Gastroesophageal sphincter (tissue), 4 donors: ENCODE measurements at regions not wholly inside any gene's neighbourhood (a gene's known extent, or its start where the extent isn't known, plus 50 kb on each side); places are given as distances from the start of the nearest gene placed in this dataset.
"Not testable (repeated sequence)": the region's sequence is repeated elsewhere in the genome, so short reads cannot be mapped to it uniquely, and the experiment has no call there.

Experiments
- ATAC-seq: fragments of 150-250 bp; one replicate; pipeline ENCODE4 v1.9.1; 2016; ENCODE audit warnings: mild to moderate bottlenecking, moderate library complexity
- H3K27ac ChIP-seq, 4 donors: fragments of 200-600 bp; sonication (generic) in 3 of 4; 1 replicate in 3 of 4; 2 replicates in 1 of 4; pipeline ENCODE4 v1.5.1; 2016 to 2019
- H3K27me3 ChIP-seq: fragments of 200-600 bp; sonication (generic); one replicate; pipeline ENCODE4 v1.5.1; 2019
- H3K36me3 ChIP-seq, 2 donors: fragments of 200-600 bp; sonication (generic); one replicate each; pipeline ENCODE4 v1.5.1; 2019; ENCODE audit warnings: control low read depth in 1 of 2
- H3K4me1 ChIP-seq, 3 donors: fragments of 200-600 bp; sonication (generic); 1 replicate in 2 of 3; 2 replicates in 1 of 3; pipeline ENCODE4 v1.5.1; 2016 to 2019; ENCODE audit warnings: control low read depth in 2 of 3
- H3K4me3 ChIP-seq, 2 donors: fragments of 200-600 bp; sonication (generic); one replicate each; pipeline ENCODE4 v1.5.1; 2019; ENCODE audit warnings: mild to moderate bottlenecking in 1 of 2, moderate library complexity in 1 of 2
- H3K9me3 ChIP-seq, 3 donors: fragments of 200-600 bp; sonication (generic); one replicate each; pipeline ENCODE4 v1.5.1; 2017 to 2019; ENCODE audit warnings: control low read depth in 2 of 3
- EP300 ChIP-seq: sonication (generic); formaldehyde crosslinking; IDR thresholded peaks from one replicate; pipeline ENCODE4 v1.6.1; 2017; ENCODE audit warnings: antibody characterized with exemption, mild to moderate bottlenecking
- POLR2A ChIP-seq, 2 donors: fragments of 450-650 bp; IDR thresholded peaks; one replicate each; pipeline ENCODE4 v1.6.1; 2017; ENCODE audit warnings: antibody characterized with exemption in 2 of 2, mild to moderate bottlenecking in 2 of 2, moderate library complexity in 1 of 2
- POLR2AphosphoS5 ChIP-seq: sonication (generic); formaldehyde crosslinking; IDR thresholded peaks from one replicate; pipeline ENCODE4 v1.6.1; 2017; ENCODE audit warnings: antibody characterized with exemption
- WGBS, 2 donors: methylation state at CpG; one replicate each; pipeline ENCODE4 v1.1.5; 2018; ENCODE audit warnings: low coverage in 1 of 2; 5-methylcytosine and 5-hydroxymethylcytosine counted together
- TF ChIP-seq, protein P1 (sequence below), 4 experiments: fragments of 200-600 bp in 2 of 4; fragments of 450-650 bp in 2 of 4; sonication (generic) in 1 of 4; IDR thresholded peaks; one replicate each; pipeline ENCODE4 v1.5.1; 2017 to 2019; ENCODE audit warnings: antibody characterized with exemption in 4 of 4, mild to moderate bottlenecking in 2 of 4, moderate library complexity in 2 of 4

DNA sequence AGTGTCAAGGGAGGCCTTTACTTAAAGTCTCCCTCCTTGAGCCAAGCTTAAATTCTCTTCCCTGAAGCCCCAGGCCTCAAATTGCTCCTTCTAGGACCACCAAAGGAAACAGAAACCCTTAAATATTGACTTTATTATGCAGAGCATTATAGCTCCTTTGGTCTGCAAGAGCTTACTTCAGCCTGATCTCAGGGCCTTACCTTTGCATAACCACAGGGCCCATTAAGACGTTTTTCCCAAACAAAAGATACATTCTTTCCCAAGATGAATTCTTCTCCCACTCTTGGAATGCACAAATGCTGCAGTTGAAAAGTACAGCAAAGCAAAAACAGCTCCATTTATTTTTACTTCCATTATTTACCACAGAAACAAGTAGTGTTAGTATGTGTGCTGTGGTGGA lies 130.8 kb downstream of the B3GNT2 start:
- no peak for ATAC-seq
- TF ChIP-seq EP300 = no peak
- TF ChIP-seq, protein P1, sequence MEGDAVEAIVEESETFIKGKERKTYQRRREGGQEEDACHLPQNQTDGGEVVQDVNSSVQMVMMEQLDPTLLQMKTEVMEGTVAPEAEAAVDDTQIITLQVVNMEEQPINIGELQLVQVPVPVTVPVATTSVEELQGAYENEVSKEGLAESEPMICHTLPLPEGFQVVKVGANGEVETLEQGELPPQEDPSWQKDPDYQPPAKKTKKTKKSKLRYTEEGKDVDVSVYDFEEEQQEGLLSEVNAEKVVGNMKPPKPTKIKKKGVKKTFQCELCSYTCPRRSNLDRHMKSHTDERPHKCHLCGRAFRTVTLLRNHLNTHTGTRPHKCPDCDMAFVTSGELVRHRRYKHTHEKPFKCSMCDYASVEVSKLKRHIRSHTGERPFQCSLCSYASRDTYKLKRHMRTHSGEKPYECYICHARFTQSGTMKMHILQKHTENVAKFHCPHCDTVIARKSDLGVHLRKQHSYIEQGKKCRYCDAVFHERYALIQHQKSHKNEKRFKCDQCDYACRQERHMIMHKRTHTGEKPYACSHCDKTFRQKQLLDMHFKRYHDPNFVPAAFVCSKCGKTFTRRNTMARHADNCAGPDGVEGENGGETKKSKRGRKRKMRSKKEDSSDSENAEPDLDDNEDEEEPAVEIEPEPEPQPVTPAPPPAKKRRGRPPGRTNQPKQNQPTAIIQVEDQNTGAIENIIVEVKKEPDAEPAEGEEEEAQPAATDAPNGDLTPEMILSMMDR (IDR thresholded peaks at IDR 0.05) = no peak
- no peak for TF ChIP-seq POLR2AphosphoS5
- no peak for TF ChIP-seq POLR2A (IDR thresholded peaks at IDR 0.05)
- Histone ChIP-seq H3K27me3 (no peaks in the 10 kb centered on the region), H3K27ac (no peak overlapping the region), H3K4me3 (no peak overlapping the region), H3K9me3 (peaks cover 0 to 10% (median 0%) of the 10 kb centered on the region in 3 donors), H3K36me3 (no peaks in the 10 kb centered on the region), H3K4me1 (no peaks in the 10 kb centered on the region)
- WGBS, 2 donors = 27% methylated on average over 1 of the region's 1 CpG; no CpG with 5 or more reads in 1 of the 2 donors

- WGBS, 2 donors = 82 to 95% methylated on average over 4 to 5 of the region's 5 CpGs
- no peaks in the 10 kb centered on the region for H3K27me3 ChIP-seq
Observed at GRCh38 chr2:62325398-62325797, 129.5 kb downstream of the B3GNT2 start.

DNA sequence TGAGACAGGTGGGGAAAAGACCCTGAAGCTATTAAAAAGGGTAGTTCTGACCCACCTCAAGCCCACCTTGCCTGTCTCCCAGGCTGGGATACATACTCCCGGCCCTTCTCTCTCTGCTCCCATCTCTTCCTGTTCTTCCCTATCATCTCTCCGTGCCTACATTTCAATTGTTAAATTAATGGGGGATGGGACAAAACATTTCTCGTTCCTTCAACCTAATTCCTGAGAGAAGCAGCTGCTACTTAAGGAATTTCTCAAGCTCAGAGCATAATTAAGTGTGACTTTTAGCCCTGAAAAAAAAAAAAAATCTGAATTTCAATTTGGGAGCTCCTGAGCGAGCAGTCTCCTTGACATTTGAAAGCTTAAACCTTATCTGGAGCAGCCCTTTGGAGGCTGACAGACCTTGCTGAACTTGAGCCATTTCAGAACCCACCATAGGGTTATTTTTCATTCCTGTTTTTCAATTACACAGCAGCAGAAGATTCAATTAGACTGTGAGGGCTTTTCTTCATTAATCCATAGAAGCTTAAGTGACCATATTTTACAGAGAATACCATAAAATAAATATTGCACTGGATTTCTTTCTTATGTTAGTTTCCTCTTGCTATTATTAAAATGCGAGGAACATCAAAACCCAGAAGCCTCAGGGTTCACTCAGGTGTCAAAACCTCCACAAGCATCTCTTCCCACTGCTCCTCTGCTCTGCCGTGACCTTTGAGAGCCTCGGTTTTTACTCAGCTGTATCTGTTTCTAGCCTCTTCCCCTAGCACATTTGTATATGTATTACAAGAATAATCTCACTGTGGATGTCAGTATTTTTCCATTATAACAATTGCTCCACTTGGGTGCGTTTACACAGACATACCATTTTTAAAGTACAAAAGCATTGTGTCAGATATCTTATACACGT lies 125.7 kb downstream of the B3GNT2 start:
- Histone ChIP-seq H3K4me1 (no peaks in the 10 kb centered on the region), H3K4me3 (no peak overlapping the region), H3K27me3 (no peaks in the 10 kb centered on the region), H3K36me3 (no peaks in the 10 kb centered on the region), H3K27ac (no peak overlapping the region), H3K9me3 (peaks cover 0 to 10% (median 0%) of the 10 kb centered on the region in 3 donors)
- no peak for ATAC-seq
- TF ChIP-seq, protein P1 (IDR thresholded peaks at IDR 0.05) = no peak
- no peak for TF ChIP-seq POLR2A (IDR thresholded peaks at IDR 0.05)
- TF ChIP-seq EP300 = no peak
- WGBS, 2 donors = 53 to 58% methylated on average over 8 to 9 of the region's 9 CpGs

More at GRCh38 chr2:62325398-62325797, 129.5 kb downstream of the B3GNT2 start:
- Histone ChIP-seq H3K9me3 (peaks cover 0 to 10% (median 0%) of the 10 kb centered on the region in 3 donors), H3K27ac (no peak overlapping the region), H3K4me1 (no peaks in the 10 kb centered on the region), H3K36me3 (no peaks in the 10 kb centered on the region), H3K4me3 (no peak overlapping the region)
- no peak for ATAC-seq
- TF ChIP-seq, protein P1 (IDR thresholded peaks at IDR 0.05) = no peak
- TF ChIP-seq EP300 = no peak
- no peak for TF ChIP-seq POLR2AphosphoS5
- TF ChIP-seq POLR2A (IDR thresholded peaks at IDR 0.05) = no peak

DNA sequence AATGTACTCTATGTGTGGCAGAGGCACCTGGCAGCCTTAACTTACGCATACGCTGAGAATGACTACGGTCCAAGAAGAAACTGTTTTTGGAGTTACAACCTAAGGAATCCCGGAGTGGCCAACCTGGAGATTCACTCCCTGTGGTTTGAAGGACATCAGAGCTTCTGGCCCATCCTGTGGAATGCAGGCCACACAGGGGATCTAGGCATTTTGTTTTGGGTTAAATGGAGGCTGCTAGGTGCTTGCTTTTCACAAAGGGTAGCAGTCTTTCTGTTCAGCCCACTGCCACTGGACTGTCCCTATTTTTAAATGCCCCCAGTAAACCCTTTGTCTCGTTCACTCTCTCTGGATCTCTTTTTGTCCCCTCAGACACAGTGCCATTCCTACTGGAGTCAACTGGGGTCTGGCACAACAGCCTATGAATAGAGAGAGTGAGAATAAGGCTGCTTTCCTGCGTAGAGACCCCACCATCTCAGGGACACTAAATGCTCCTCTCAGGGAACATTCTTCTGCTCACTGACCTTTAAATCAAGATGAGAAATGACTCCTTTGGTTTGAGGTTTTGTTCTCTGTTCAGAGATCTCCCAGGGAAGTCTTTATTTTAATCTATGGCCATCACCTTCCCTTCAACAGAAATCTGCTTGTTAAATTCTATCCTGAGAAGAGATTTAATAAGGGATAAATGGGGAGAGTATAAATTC lies 124.9 kb downstream of the B3GNT2 start:
- no peak overlapping the region for H3K4me3 ChIP-seq
- H3K27me3 ChIP-seq = no peaks in the 10 kb centered on the region
- H3K27ac ChIP-seq = no peak overlapping the region
- no peaks in the 10 kb centered on the region for H3K4me1 ChIP-seq
- peaks cover 0 to 10% (median 0%) of the 10 kb centered on the region in 3 donors for H3K9me3 ChIP-seq
- WGBS, 2 donors = 85 to 90% methylated on average over 6 of the region's 6 CpGs
- TF ChIP-seq EP300 = no peak
- TF ChIP-seq POLR2A (IDR thresholded peaks at IDR 0.05) = no peak
- no peak for TF ChIP-seq POLR2AphosphoS5
- TF ChIP-seq, protein P1 (IDR thresholded peaks at IDR 0.05) = no peak
- H3K36me3 ChIP-seq = no peaks in the 10 kb centered on the region
- ATAC-seq = no peak

DNA sequence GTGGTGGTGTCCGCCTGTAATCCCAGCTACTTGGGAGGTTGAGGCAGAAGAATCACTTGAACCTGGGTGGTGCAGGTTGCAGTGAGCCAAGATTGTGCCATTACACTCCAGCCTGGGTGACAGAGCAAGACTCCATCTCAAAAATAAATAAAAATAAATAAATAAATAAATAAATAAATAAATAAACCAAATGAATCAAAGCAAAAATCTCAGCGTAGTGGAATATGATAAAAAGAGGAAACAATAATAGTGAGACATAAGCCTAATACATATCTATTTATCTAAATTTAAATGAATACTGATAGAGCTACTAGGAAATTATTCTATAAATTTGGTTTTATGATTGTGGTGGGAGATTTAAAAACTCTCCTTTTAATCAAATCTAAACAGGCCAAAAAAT lies 124.2 kb downstream of the B3GNT2 start:
- WGBS, 2 donors = 94% methylated on average over 1 of the region's 2 CpGs
- not testable (repeated sequence) for H3K27ac ChIP-seq, H3K4me3 ChIP-seq

More for the DNA sequence above, 124.2 kb downstream of the B3GNT2 start:
- H3K4me1 ChIP-seq, ATAC-seq, H3K27me3 ChIP-seq, H3K36me3 ChIP-seq, H3K9me3 ChIP-seq: not testable (repeated sequence)
